Nephron progenitor cell (in vitro differentiated cells): ENCODE measurements at regions not wholly inside any gene's neighbourhood (a gene's known extent, or its start where the extent isn't known, plus 50 kb on each side); places are given as distances from the start of the nearest gene placed in this dataset.
A peak's percentile ranks its signal among the peaks of the same experiment; 100 is the strongest.

Source experiments
- DNase-seq: peaks from one replicate; pipeline ENCODE4 v3.0.0; 2021
- H3K27ac Mint-ChIP-seq: 2 replicates; pipeline ENCODE4 v1.8.0; 2021; ENCODE audit warnings: mild to moderate bottlenecking, moderate library complexity, mixed read lengths
- H3K27me3 Mint-ChIP-seq: 2 replicates; pipeline ENCODE4 v1.8.0; 2021; ENCODE audit warnings: mild to moderate bottlenecking, low read depth, mixed read lengths; ENCODE audit not compliant: poor library complexity
- H3K36me3 Mint-ChIP-seq: 2 replicates; pipeline ENCODE4 v1.8.0; 2021; ENCODE audit warnings: low read depth, mixed read lengths
- H3K4me1 Mint-ChIP-seq: 2 replicates; pipeline ENCODE4 v1.8.0; 2021; ENCODE audit warnings: mixed read lengths
- H3K4me3 Mint-ChIP-seq: 2 replicates; pipeline ENCODE4 v1.8.0; 2021; ENCODE audit warnings: mild to moderate bottlenecking, moderate library complexity, mixed read lengths
- H3K9me3 Mint-ChIP-seq: 2 replicates; pipeline ENCODE4 v1.8.0; 2021; ENCODE audit warnings: mild to moderate bottlenecking, moderate library complexity, mixed read lengths
- CTCF ChIP-seq: fragments of 200-600 bp; sonication (generic); IDR thresholded peaks from 2 replicates; pipeline ENCODE4 v1.5.0; 2021; ENCODE audit warnings: antibody characterized with exemption

- Mint-ChIP-seq H3K27ac (no peak overlapping the region), H3K4me1 (peaks cover 50% of the 10 kb centered on the region)
Measured at GRCh38 chr6:44622555-44622954, 235.0 kb downstream of the CDC5L start.

GRCh38 chr6:44622956-44623355, 235.4 kb downstream of the CDC5L start:
- Mint-ChIP-seq H3K4me3 (no peak overlapping the region), H3K36me3 (no peaks in the 10 kb centered on the region), H3K9me3 (no peaks in the 10 kb centered on the region), H3K4me1 (peaks cover 54% of the 10 kb centered on the region), H3K27ac (no peak overlapping the region), H3K27me3 (peaks cover 7% of the 10 kb centered on the region)
- no peak for DNase-seq
- TF ChIP-seq CTCF: no peak

More at GRCh38 chr6:44622555-44622954, 235.0 kb downstream of the CDC5L start:
- DNase-seq: no peak
- no peak for TF ChIP-seq CTCF
- H3K9me3 Mint-ChIP-seq: no peaks in the 10 kb centered on the region
- no peak overlapping the region for H3K4me3 Mint-ChIP-seq
- H3K36me3 Mint-ChIP-seq: no peaks in the 10 kb centered on the region
- peaks cover 9% of the 10 kb centered on the region for H3K27me3 Mint-ChIP-seq

GRCh38 chr6:44624226-44624625, 236.7 kb downstream of the CDC5L start:
- Mint-ChIP-seq H3K27me3 (peaks cover 7% of the 10 kb centered on the region), H3K27ac (peak overlapping the region; percentile 62), H3K9me3 (no peaks in the 10 kb centered on the region), H3K4me3 (peak overlapping the region; percentile 6), H3K36me3 (no peaks in the 10 kb centered on the region), H3K4me1 (peaks cover 59% of the 10 kb centered on the region)
- no peak for TF ChIP-seq CTCF
- peak; percentile 16 for DNase-seq

GRCh38 chr6:44624936-44625573, 237.5 kb downstream of the CDC5L start:
- Mint-ChIP-seq H3K27ac (peak overlapping the region; percentile 69), H3K9me3 (no peaks in the 10 kb centered on the region), H3K4me3 (peak overlapping the region; percentile 55), H3K4me1 (peaks cover 67% of the 10 kb centered on the region), H3K36me3 (no peaks in the 10 kb centered on the region), H3K27me3 (peaks cover 7% of the 10 kb centered on the region)
- TF ChIP-seq CTCF: no peak
- DNase-seq: peak; percentile 23

GRCh38 chr6:44625996-44626395, 238.5 kb downstream of the CDC5L start:
- peaks cover 8% of the 10 kb centered on the region for H3K27me3 Mint-ChIP-seq
- TF ChIP-seq CTCF: no peak
- peaks cover 75% of the 10 kb centered on the region for H3K4me1 Mint-ChIP-seq
- no peak for DNase-seq
- H3K9me3 Mint-ChIP-seq: no peaks in the 10 kb centered on the region
- no peak overlapping the region for H3K27ac Mint-ChIP-seq
- H3K36me3 Mint-ChIP-seq: no peaks in the 10 kb centered on the region
- no peak overlapping the region for H3K4me3 Mint-ChIP-seq

GRCh38 chr6:44626616-44627015, 239.1 kb downstream of the CDC5L start:
- TF ChIP-seq CTCF: no peak
- no peak for DNase-seq
- H3K27me3 Mint-ChIP-seq: peaks cover 6% of the 10 kb centered on the region
- peaks cover 75% of the 10 kb centered on the region for H3K4me1 Mint-ChIP-seq
- no peaks in the 10 kb centered on the region for H3K36me3 Mint-ChIP-seq
- no peak overlapping the region for H3K4me3 Mint-ChIP-seq
- no peak overlapping the region for H3K27ac Mint-ChIP-seq
- H3K9me3 Mint-ChIP-seq: no peaks in the 10 kb centered on the region
